Neural cell (in vitro differentiated cells): ENCODE measurements at regions not wholly inside any gene's neighbourhood (a gene's known extent, or its start where the extent isn't known, plus 50 kb on each side); places are given as distances from the start of the nearest gene placed in this dataset.

Source experiments
- H2AFZ ChIP-seq: fragments of 200-600, 300-800 bp; sonication (generic), shearing (Covaris generic); 2 replicates; pipeline ENCODE4 v1.6.0; 2014; ENCODE audit warnings: low read depth, mild to moderate bottlenecking, antibody characterized with exemption, low read length, moderate library complexity
- H3F3A ChIP-seq: fragments of 200-600 bp; shearing (Covaris generic); 2 replicates; pipeline ENCODE4 v1.6.1; 2016; ENCODE audit warnings: mild to moderate bottlenecking, moderate library complexity, mixed read lengths, antibody characterized with exemption, low read length; ENCODE audit not compliant: insufficient read depth, poor library complexity, severe bottlenecking
- H3K27ac ChIP-seq: fragments of 200-600, 300-800 bp; sonication (generic), shearing (Covaris generic); 2 replicates; pipeline ENCODE4 v1.5.1; 2014; ENCODE audit warnings: mild to moderate bottlenecking, low read length, moderate library complexity
- H3K27me3 ChIP-seq: fragments of 300-800, 200-600 bp; sonication (generic), shearing (Covaris generic); 2 replicates; pipeline ENCODE4 v1.6.0; 2014; ENCODE audit warnings: mild to moderate bottlenecking, low read depth, low read length, moderate library complexity; ENCODE audit not compliant: insufficient read depth
- H3K36me3 ChIP-seq: fragments of 300-800, 200-600 bp; sonication (generic), shearing (Covaris generic); 2 replicates; pipeline ENCODE4 v1.5.1; 2014; ENCODE audit warnings: mild to moderate bottlenecking, antibody characterized with exemption, low read length, moderate library complexity; ENCODE audit not compliant: insufficient read depth
- H3K4me2 ChIP-seq: fragments of 300-800, 200-600 bp; sonication (generic), shearing (Covaris generic); 2 replicates; pipeline ENCODE4 v1.6.0; 2014; ENCODE audit warnings: mild to moderate bottlenecking, low read length
- H3K4me3 ChIP-seq: fragments of 300-800, 200-600 bp; sonication (generic), shearing (Covaris generic); 2 replicates; pipeline ENCODE4 v1.5.1; 2014; ENCODE audit warnings: mild to moderate bottlenecking, low read length, moderate library complexity
- H3K79me2 ChIP-seq: fragments of 200-600 bp; shearing (Covaris generic); replicated peaks from 2 replicates; pipeline ENCODE4 v1.6.0; 2014; ENCODE audit warnings: mild to moderate bottlenecking, low read length, moderate library complexity; ENCODE audit not compliant: insufficient read depth
- H3K9ac ChIP-seq: fragments of 300-800, 200-600 bp; sonication (generic), shearing (Covaris generic); 2 replicates; pipeline ENCODE4 v1.6.1; 2016; ENCODE audit warnings: mild to moderate bottlenecking, low read length, mixed read lengths
- H3K9me2 ChIP-seq: fragments of 200-600 bp; shearing (Covaris generic); 2 replicates; pipeline ENCODE4 v1.6.1; 2016; ENCODE audit warnings: mild to moderate bottlenecking, low read length, mixed read lengths; ENCODE audit not compliant: insufficient read depth
- H3K9me3 ChIP-seq: fragments of 200-600, 300-800 bp; sonication (generic), shearing (Covaris generic); 2 replicates; pipeline ENCODE4 v1.6.1; 2016; ENCODE audit warnings: mild to moderate bottlenecking, mixed run types, low read length, moderate library complexity, mixed read lengths
- H4K20me1 ChIP-seq: fragments of 200-600 bp; shearing (Covaris generic); 2 replicates; pipeline ENCODE4 v1.6.1; 2016; ENCODE audit warnings: mild to moderate bottlenecking, mixed run types; ENCODE audit not compliant: insufficient read depth
- CTCF ChIP-seq: fragments of 450-650 bp; IDR thresholded peaks from 2 replicates; pipeline ENCODE4 v1.5.1; 2014; ENCODE audit warnings: antibody characterized with exemption, mild to moderate bottlenecking, moderate library complexity; ENCODE audit not compliant: poor library complexity, severe bottlenecking
- EP300 ChIP-seq: fragments of 450-650 bp; conservative IDR thresholded peaks from 2 replicates; pipeline ENCODE4 v1.6.1; 2014; ENCODE audit warnings: antibody characterized with exemption, mild to moderate bottlenecking, moderate library complexity; ENCODE audit not compliant: poor library complexity, severe bottlenecking
- EZH2 ChIP-seq: fragments of 200-600, 300-800 bp; shearing (Covaris generic), sonication (generic); IDR thresholded peaks from 2 replicates; pipeline ENCODE4 v1.6.1; 2014; ENCODE audit warnings: antibody characterized with exemption, low read length, borderline replicate concordance, mild to moderate bottlenecking; ENCODE audit not compliant: insufficient read depth, poor library complexity, severe bottlenecking
- MXI1 ChIP-seq: fragments of 450-650 bp; conservative IDR thresholded peaks from 2 replicates; pipeline ENCODE4 v1.6.1; 2014; ENCODE audit warnings: antibody characterized with exemption, mild to moderate bottlenecking; ENCODE audit not compliant: poor library complexity, severe bottlenecking
- POLR2AphosphoS5 ChIP-seq: IDR thresholded peaks from 2 replicates; pipeline ENCODE4 v1.6.1; 2012
- RAD21 ChIP-seq: fragments of 450-650 bp; conservative IDR thresholded peaks from 2 replicates; pipeline ENCODE4 v1.6.1; 2014; ENCODE audit warnings: antibody characterized with exemption, mild to moderate bottlenecking, moderate library complexity
- REST ChIP-seq: IDR thresholded peaks from 2 replicates; pipeline ENCODE4 v1.6.1; 2012; ENCODE audit warnings: borderline replicate concordance
- SMC3 ChIP-seq: fragments of 450-650 bp; conservative IDR thresholded peaks from 2 replicates; pipeline ENCODE4 v1.6.1; 2014; ENCODE audit warnings: antibody characterized with exemption, mild to moderate bottlenecking, moderate library complexity; ENCODE audit not compliant: poor library complexity
- TAF1 ChIP-seq: IDR thresholded peaks from 2 replicates; pipeline ENCODE4 v1.6.1; 2012; ENCODE audit warnings: low read depth

DNA sequence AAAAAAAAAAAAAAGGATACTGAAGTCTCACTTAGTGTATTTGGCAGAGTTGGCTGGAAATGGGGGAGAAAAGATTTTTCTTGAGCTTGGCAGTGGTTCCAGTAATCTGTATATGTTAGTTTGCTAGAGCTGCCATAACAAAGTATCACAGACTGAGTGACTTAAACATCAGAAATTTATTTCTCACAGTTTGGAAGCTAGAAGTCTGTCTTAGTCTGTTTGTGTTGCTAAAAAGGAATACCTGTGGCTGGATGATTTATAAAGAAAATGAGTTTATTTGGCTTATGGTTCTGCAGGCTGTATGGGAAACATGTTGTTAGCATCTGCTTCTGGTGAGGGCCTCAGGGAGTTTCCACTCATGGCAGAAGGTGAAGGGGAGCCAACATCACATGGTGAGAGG, 89.6 kb upstream of the CEP78 start:
- Histone ChIP-seq H3F3A (no peaks in the 10 kb centered on the region), H4K20me1 (no peaks in the 10 kb centered on the region), H3K27ac (no peak overlapping the region), H3K4me3 (no peak overlapping the region), H3K36me3 (no peaks in the 10 kb centered on the region), H3K9ac (no peak overlapping the region), H3K9me2 (no peaks in the 10 kb centered on the region), H3K9me3 (no peaks in the 10 kb centered on the region), H3K79me2 (no peaks in the 10 kb centered on the region), H3K27me3 (no peaks in the 10 kb centered on the region), H3K4me2 (no peak overlapping the region), H2AFZ (no peak overlapping the region)
- no peak for TF ChIP-seq EP300
- no peak for TF ChIP-seq RAD21
- no peak for TF ChIP-seq POLR2AphosphoS5
- no peak for TF ChIP-seq MXI1
- no peak for TF ChIP-seq TAF1
- TF ChIP-seq CTCF = no peak
- TF ChIP-seq SMC3 = no peak
- no peak for TF ChIP-seq EZH2
- TF ChIP-seq REST = no peak

DNA sequence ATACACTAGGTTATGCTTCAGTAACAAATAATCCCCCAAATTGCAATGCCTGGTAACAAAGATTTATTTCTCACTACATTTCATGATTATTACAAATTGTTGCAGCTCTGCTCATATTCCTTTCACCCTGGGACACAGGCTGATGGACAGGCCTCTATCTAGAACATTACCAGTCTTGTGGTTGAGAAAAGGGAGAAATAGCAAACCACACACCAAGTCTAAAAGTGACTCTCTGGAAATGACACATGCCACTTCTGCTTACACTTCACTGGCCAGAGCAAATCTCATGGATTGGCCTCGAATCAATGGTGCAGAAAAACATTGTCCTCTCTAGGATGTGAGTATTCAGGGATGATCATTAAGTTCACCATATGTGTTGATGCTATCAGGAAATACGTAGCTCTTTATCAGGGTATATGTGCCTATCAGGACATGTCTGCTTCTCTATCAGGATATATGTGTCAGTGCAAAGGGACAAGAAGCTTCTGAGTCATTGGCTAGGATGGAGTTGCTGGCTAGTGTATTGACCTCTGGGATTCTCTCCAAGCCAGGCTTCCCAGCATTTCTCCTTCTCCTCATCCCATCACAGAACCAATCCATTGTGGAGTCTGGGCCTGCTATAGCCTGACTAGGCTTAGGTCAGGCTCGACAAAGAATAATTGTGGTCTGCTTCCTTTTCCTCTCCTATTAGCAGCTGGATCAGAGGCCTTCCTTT, 91.1 kb upstream of the CEP78 start:
- Histone ChIP-seq H3K27me3 (no peaks in the 10 kb centered on the region), H3K4me3 (no peak overlapping the region), H3K9me2 (no peaks in the 10 kb centered on the region), H3K9me3 (no peaks in the 10 kb centered on the region), H3K9ac (no peak overlapping the region), H2AFZ (no peak overlapping the region), H3K27ac (no peak overlapping the region), H3K36me3 (no peaks in the 10 kb centered on the region), H3K79me2 (no peaks in the 10 kb centered on the region), H3K4me2 (no peak overlapping the region), H4K20me1 (no peaks in the 10 kb centered on the region), H3F3A (no peaks in the 10 kb centered on the region)
- TF ChIP-seq POLR2AphosphoS5 = no peak
- no peak for TF ChIP-seq TAF1
- TF ChIP-seq EZH2 = no peak
- no peak for TF ChIP-seq MXI1
- TF ChIP-seq EP300 = no peak
- TF ChIP-seq CTCF = no peak
- TF ChIP-seq RAD21 = no peak
- no peak for TF ChIP-seq SMC3
- no peak for TF ChIP-seq REST
